Activated T-cell treated with anti-CD3 and anti-CD28 coated beads, Interleukin-2, amount 50 U/mL, for 48 hours (primary cell): ENCODE measurements at regions not wholly inside any gene's neighbourhood (a gene's known extent, or its start where the extent isn't known, plus 50 kb on each side); places are given as distances from the start of the nearest gene placed in this dataset.

ENCODE experiments used
- DNase-seq, 2 experiments: peaks; one replicate each; pipeline ENCODE4 v3.0.0-alpha.2; 2020

DNA sequence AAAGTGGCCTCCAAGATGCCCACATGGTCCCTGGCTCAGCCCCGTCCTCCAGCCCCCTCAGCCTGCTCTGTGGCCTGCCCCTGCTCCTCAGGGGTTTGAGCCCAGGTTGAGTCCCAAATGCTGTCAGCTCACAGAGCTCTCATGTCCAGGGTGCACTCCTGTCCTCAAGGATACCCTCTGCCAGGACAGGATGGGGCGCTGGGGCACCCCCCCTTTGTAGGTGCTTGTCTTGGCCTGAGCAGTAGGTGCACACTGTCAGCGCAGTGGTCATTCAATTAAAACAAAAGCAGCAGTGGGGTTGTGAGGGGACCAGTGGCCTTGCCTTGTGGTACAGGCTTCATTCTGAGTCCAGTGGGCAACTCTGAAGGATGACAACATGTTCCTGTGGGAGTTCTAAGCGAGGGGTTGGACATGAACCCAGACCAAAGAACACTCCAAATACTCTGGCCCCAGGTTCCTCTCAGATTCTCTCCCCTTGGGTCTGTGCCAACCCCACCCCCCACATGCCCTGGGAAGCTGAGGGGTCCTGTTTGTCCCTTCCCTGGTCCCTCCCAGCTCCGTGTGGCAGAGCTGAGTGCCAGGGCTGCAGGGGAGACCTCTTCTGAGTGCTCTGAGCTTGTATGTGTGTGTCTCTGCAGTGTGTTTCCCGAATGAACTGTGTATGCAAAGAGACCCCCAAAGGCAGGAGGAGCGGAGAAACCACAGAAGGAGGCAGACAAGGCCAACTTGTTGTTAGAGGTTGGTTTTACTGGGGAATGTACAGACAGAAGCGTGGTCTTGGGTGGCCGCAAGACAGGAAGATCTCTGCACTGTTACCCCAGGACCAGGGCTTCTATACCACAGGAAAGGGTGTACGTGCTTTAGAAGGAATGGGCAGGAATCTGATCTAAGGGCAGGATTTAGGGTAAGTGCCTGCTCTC is 155.6 kb upstream of the HS6ST1 start:
- no peak for DNase-seq

DNA sequence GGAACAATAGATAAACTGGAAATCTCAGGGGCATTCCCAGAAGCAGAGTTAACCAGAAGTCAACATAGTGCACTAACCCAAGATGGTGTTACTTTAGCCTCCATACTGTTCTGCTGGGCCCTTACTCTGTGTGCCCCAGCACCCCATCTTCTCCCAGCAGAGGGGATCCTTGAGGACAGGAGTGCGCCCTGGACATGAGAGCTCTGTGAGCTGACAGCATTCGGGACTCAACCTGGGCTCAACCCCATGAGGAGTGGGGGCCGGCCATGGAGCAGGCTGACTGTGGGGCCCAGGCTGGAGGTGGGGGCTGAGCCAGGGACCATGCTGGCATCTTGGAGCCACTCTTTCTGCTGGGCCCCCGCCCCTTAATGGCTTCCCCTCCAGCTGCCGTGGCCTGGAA is 156.3 kb upstream of the HS6ST1 start:
- DNase-seq = no peak

DNA sequence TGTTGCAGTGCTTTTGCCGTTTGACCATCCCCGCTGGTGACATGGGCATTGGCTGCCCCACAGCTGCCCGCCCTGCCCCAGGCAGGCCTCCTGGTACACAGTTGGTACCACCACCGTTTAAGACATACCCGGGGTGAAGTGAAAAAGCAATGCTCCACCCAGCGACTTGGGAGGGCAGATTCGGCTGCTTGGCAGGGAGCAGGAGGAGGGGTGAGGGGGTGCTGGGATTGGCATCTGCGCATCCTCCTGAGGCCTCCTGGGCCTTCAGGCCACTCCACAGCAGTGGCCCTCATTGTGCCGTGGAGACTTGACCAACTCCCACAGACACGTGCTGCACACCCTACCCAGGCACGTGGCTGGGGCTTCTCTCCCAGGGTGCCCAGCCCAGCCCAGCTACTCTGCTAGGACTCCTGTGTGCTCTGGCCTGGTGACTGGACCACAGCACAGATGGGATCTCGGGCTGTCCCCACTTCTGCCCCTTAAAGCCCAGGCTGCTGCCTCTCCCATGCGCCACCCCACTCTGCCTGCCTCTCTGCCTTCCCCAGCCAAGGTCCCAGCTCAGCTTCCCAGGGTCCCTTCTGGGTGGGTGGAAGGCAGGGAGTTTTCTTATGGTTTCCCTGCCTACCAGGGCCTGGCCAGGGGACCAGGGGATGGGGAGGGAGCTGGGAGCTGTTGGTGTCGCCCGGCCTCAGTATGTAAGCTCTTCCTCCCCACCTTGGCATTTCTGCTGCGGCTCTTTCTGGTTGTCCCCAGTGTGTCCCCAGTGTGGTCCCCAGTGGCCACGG is 157.0 kb upstream of the HS6ST1 start:
- no peak for DNase-seq

DNA sequence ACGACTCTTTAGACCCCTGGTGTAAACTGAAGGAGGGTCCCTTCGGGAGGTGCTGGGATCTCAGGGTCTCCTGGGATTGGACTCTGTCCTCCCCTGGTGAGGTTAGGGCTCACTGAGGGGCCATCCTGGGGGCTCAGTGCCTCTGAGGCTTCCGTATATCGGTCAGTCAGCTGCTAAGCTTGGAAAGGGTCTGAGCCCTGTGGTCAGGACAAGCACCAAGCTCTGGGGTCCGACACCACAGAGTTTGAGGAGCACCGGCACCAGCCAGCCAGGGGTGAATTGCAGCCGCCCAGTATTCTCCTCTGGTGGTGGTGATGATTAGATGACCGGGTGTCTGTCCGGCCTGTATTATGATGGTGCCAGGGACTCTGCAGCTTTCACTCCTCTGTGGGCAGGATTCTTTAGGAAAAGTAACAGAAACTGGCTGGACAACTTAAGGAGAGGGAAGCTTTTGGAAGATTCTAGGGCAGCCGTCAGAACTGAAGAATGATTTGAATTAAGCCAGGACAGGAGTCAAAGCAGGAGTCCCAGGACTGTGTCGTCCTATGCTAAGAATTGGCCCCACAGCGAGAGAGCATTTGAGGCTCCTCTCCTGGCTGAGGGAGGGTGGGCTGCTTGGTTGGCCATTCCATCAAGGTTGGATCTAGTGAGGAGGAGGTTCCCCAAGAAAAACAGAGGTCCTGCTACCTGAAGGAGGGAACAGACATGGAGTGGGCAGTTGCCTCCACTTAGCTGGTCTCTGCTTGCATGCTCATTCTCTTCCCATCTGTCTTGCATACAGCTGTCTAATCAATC is 158.6 kb upstream of the HS6ST1 start:
- DNase-seq = no peak

DNA sequence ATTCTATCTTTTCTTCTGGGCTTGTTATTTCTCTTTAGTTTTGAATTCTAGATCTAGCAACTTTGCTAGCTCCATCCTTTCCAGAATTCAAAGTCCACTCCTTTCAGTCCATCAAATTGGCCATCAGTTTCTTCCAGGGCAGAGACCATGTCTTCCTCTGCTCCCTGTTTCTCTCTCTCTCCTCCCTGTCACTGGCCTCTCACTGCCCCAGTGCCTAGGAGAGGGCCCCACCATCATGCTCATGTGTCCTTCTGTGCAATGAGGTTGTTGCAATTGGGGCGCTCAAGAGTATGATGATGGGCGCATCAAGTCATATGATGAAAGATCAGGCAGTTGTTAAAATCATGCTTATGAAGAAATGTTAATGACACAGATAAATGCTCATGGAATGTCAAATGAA is 159.2 kb upstream of the HS6ST1 start:
- DNase-seq = no peak

DNA sequence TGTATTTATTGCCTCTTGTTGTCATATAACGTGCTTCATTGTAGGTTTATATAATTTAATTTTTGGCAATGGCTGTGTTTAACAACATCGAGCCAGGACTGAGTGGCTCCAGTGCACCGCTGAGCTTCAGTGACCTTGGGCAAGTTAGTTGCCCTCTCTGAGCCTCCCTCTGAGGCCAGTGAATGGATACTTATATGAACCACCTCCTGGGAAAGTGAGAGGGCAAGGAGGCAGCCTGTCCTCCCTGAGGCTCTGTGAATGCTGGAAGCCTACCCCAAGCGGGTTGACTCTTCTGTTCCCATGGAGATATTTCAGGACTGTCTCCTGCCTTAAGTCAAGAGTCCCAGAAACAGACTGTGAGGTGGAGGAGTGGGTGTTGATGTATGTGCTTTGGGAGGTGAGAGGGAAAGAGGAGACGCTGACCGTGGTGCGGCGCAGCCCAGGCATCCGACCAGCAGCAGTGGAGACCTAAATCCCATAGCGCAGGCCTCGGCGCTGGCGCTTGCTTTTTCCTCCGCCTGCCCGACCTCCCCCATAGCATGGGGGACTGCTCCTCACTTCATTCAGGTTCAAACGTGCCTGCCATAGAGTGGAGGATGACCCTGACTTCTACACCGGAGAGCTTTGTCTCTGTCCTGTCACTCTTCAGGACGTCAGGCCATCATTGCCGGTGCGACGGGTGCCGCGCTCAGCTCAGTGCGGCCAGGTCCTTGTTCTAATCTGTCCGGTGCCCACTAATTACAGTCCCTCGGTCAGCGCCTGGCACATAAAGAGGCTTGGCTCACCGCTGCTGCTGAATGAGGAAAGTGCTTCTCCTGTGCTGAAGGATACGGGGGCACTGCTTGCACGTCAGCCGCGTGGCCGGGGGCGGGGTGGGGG is 167.3 kb upstream of the HS6ST1 start:
- no peak for DNase-seq

DNA sequence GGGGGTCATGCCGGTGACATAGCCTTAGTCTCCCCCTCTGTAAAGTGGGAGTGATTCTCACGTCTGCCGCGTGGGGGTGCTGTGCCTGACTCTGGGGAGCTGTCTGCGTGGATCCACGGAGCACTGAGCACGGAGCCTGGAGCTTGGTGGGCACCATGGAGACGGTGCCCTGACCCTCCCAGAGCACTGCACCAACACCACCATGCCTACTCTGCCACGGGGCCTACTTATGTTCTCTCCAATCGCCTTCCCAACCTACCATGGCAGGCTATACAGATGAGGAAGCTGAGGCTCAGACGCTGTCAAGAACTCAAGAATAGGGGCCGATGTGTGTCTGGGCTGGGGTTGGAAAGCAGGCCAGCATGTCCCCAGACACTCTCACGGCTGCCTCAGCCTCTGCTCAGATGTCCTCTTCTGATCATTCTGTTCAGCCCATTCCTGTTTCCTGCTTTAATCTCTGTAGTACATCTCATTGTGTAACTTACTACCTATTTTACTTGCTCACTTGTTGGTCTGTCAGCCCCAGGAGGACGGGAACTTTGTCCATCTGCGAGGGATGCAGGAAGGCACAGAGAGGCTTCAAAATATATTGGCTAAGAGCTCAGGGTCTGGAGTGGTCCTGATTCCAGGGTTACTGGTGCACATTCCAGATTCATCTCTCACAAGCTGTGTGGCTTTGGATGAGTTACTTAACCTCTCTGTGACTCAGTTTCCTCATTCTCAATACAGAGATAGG is 168.1 kb upstream of the HS6ST1 start:
- DNase-seq = peak in 1 of 2 experiments; percentile 4

DNA sequence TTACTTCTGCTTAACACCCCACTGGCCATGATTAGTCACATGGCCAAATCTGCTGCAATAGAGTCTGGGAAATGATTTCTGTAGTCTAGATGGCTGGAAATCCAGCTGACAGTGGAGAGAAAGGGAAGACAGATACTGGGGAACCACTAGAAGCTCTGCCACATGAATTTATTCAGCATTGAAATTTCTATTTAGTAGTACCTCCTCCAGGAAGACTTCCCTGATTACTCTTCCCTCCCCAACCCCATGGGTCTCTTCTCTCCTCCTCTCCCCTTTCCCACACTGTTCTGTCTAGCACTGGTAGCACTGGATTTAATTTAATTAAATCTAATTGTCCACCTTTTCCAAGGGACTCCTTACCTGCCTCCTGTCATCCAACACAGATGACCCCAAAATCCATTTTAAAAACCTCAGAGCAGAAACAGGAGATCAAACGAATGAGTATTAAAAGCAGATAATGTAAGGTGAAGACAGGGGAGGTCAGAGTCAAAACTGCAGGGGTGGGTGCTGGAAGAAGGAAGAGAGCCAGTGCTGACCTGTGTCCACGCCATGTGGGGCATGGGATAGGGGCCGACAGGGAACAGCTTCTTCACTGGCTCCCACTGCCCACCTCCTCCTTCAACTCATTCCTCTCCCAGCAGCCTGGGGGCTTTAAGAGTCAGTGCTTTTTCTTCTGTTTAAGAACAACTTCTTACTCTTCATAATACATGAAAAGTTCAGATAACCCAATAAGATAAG is 169.2 kb upstream of the HS6ST1 start:
- DNase-seq = no peak

DNA sequence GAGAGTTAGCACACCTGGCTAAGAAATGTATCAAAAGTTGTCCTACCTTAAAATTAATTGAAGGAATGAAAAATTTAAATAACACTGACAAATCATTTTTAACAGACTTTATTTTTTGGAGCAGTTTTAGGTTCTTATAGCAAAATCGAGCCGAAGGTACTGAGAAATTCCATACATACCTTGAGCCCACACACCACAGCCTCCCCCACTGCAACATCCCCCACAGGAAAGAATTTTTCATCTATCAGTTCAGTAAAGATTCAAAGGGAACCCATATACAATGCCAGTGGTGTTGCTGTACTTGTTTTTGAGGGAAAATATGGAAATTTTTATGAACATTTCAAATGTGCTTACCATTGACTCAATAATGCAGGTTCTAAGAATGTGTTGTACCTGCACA is 169.8 kb upstream of the HS6ST1 start:
- no peak for DNase-seq

DNA sequence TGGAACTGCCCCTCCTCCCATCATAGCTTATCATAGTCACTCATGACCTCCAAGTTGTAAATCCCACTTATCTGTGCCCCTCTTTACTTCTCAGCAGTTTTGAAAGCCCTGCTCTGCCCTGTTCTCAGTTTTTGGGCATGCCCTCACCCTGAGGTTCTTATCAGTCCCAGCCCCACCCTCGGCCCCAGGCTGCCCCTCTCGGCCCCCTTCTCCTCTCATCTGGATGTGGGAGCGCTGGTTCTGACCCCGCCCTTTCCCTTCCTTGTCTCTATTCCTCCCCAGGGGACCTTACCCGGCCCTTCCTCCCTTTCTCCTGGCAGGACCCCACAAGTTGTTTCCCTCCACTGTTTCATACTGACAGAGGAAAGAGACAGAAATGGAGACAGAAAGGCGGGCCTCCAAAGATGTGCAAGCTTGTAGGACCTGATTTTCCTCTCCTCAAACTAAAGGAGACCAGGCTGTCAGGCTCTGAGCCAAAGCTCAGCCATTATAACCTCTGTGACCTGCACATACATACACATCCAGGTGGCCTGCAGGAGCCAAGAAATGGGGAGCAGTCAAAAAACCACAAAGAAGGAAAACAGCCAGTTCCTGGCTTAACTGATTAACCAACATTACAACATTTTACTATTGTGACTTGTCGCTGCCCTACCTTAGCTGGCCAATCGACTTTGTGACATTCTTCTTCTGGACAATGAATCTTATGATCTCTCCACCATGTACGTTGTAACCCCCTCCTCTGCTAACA is 171.0 kb upstream of the HS6ST1 start:
- DNase-seq = no peak

DNA sequence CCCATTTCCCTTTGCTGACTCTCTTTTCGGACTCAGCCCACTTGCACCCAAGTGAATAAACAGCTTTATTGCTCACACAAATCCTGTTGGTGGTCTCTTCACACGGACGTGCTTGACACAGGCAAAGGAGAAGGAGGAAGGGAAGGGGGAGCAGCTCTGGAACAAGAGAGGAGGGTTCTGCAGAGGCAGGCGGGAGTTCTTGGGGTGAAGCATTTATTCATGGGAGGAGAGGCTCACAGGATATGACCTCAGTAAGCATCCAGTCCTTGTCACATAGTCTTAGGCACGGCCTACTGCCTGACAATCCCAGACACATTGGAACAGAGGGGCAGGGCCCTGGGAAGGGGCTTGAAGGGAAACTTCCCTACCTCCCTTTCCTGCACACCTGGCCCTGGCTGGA is 171.7 kb upstream of the HS6ST1 start:
- DNase-seq = no peak

DNA sequence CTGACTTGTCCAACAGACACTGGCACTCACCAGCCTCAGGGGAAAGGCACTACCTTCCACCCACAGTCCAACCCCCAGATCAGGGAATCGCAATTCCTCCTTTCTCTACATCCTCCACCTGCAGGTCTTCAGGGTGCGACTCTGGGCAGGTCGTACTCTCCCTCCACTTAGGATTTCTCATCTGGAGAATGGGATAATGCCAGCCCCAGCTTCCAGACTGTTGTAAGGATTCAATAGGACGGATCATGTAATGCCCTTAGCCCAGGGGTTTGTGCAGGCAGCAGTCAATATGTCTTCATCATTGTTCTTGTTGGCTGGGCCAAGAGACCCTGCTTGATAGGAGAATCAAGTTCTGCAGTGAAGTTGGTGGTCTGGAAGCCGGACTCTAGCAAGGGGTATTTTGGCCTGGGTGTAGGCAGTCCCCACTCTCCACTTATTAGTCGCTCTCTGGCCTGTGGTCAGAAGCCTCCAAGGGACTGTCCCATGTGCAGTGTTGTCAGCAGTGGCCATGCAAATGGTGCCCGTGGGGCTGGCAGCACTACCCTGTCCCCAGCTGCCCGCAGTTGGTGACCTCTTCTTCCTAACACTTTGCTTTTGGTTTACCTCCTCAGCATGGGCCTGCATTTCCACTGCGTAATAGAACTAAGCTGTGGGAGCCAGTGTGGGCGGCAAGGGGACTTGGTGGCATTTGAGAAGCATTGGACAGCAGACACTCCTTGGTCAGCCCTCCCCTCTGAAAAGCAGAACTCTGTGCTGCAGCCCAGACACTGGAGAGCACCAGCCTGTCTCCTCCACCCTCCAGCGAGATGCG is 172.4 kb upstream of the HS6ST1 start:
- DNase-seq = no peak

DNA sequence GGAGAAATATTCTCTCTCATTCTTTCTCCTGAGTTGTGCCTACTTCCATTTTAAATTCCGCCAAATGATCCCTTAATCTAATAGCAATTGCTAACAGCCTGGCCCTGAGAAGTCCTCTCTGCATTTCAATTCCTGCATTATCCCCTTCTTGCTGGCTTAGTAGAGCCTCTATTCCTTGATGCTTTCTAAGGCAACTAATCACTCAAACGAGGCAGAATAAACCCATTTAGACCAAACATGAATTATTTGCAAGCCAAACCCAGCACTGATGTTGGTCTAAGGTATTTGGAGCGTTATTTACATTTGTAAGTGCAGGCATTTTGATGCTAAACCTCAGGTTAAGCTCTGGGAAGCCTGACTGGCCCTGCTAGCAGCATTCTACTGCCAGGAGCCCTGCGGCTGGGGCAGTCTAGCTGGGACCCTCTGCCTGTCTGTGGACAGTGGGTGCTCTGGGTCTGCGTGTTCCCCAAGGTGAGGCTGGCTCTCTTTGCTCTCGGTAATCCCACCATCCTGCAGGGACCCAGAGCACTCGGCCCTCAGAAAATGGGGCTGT is 173.1 kb upstream of the HS6ST1 start:
- DNase-seq = no peak

DNA sequence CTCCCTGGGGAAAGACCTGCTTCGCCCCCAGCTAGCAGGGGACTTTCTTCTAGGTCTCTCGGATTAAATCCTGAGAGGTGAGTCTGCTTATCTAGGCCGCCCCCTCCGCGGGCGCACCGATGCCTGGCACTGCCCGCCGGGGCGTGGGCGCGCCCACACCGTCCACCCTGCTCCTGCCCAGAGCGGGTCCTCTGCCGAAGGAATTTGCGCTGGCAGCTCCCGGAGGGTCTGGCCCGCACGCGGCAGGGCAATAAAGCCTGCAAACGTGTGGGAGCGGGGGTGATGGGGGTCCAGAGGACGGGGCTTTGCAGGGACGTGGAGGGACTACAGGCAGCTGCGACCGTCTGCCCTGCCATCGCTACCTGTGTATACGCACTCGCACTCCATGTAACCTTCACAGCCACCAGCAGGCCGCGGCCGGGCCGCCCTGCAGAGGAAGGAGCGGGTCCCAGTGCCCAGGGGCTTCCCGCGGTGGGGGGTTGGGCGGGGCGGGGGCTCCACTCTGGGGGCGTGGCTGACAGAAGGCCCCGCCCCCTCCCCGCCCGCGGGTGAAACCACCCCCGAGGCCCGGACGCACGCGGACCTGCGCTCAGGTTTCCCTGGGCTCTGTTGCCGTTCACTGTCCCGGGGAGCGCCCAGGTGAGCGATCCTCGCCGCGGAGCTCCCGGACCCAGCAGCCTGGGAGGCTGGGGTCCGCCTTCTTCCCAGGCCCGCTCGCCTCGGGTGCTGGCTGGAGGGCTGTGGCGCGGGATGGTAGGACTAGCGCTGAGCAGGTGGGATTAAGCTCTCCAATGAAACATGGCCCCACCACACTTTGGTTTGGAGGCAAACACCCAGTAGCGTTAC is 174.5 kb upstream of the HS6ST1 start:
- no peak for DNase-seq

DNA sequence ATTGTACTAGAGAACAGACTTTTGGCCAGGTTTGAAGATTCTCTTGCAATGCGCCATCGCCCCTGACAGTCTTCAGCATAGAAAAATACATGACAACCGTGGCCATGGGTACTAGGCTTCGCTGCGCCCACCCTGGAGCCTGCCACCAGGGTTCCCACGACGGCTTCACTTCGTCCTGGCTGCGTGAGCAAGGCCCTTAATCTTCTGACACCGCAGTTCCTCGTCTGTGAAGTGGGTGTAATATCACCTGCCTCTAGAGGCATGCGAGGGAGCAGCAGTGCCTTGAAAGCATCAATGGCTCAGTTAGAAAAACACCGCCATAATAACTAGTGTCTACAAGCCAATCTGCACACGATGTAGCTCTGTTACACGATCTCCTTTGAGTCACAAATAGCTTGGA is 175.2 kb upstream of the HS6ST1 start:
- DNase-seq = no peak

DNA sequence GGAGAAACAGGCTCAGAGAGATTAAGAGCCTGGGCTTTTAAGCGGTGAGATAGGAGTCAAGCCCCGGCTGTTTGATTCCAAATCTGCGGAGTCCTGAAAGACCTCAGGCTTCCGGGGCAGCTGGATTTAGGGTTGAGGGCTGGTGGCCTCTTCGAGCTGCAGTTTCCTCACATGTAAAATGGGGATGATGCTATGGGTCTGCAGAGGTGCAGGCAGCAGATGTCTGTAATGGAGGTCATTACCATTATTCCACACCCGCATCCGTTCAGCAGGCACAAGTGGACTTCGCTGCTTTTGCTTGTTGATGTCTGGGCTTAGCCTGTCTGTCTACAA is 175.6 kb upstream of the HS6ST1 start:
- DNase-seq = no peak

DNA sequence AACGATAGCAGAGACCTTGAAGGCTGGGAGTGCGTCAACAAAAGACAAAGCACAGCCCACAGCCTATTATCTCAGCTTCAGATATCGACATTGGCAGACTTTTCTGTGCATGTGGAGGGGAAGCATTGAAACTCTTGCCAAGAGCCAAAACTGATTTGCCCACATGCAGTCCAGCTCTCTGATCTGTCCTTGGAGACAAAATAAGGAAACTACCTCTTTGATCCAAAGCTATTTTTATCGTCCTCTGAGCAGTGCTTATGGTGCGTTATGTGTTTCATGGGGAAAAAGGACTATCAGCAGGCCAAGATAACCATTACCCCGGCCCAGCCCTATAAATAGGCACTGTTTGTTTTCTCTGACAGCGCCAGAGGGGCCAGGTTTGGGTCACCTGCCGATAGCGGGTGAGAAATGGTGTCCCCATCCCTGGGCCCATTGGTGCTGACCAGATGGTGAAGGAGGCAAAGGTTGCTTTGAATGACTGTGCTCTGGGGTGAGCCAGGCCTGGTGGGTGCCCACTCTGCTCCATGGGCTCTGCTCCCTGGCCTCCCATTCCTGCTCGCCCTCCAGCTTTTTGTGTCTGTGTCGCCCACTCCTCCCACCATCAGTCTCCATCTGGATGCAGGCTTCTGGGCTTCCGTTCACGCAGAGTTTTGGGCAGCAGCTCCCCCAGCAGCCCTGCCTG is 176.1 kb upstream of the HS6ST1 start:
- no peak for DNase-seq
